ENCODE measurements at regions not wholly inside any gene's neighbourhood (a gene's known extent, or its start where the extent isn't known, plus 50 kb on each side); places are given as distances from the start of the nearest gene placed in this dataset.

DNA sequence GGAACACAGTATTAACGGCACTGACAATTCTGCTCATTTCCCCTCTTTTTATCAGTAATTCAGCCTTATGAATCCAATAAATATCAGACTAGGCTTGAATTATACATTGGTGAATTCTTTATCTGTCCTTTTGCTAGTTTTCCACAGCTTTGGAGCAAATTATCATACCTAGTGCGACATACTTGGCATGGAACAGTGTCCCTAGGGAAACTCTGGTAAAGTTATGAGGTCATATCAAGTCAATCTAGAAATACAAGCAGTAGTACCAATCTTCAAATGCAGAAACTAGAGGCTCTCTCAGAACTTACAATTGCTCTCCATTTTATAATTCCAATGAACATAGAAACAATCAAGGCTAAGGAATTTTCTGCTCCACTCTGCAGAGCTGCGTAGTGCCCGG lies 449.3 kb upstream of the NPVF start:
- H3K4me3 ChIP-seq (ENCODE audit: low read depth, low read length): no peak overlapping the region
- TF ChIP-seq, protein P1, sequence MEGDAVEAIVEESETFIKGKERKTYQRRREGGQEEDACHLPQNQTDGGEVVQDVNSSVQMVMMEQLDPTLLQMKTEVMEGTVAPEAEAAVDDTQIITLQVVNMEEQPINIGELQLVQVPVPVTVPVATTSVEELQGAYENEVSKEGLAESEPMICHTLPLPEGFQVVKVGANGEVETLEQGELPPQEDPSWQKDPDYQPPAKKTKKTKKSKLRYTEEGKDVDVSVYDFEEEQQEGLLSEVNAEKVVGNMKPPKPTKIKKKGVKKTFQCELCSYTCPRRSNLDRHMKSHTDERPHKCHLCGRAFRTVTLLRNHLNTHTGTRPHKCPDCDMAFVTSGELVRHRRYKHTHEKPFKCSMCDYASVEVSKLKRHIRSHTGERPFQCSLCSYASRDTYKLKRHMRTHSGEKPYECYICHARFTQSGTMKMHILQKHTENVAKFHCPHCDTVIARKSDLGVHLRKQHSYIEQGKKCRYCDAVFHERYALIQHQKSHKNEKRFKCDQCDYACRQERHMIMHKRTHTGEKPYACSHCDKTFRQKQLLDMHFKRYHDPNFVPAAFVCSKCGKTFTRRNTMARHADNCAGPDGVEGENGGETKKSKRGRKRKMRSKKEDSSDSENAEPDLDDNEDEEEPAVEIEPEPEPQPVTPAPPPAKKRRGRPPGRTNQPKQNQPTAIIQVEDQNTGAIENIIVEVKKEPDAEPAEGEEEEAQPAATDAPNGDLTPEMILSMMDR (conservative IDR thresholded peaks at IDR 0.05; ENCODE audit: low read depth, low read length): no peak
- no peak for DNase-seq (ENCODE audit: low read depth)

DNA sequence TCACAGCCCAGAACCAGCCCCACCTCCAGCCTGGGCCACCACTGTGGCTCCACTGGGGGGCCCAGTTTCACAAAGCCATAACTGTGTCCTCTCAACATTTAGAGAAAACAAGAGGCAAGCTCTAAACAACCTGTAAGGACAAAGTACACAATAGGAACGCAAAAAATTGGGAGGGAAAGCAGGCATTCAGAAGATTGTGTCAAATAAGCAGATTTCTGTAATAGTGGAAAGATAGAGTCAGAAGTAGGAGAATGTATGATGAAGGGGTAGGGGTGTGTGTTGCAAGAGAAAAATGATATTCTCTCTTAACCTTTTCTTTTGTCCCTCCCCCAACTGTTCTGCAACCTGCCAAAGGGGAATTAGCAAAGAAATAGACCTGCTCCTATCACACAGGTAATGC lies 449.9 kb upstream of the NPVF start:
- no peak overlapping the region for H3K4me3 ChIP-seq (ENCODE audit: low read depth, low read length)
- DNase-seq (ENCODE audit: low read depth): no peak
- TF ChIP-seq, protein P1 (conservative IDR thresholded peaks at IDR 0.05; ENCODE audit: low read depth, low read length): no peak

DNA sequence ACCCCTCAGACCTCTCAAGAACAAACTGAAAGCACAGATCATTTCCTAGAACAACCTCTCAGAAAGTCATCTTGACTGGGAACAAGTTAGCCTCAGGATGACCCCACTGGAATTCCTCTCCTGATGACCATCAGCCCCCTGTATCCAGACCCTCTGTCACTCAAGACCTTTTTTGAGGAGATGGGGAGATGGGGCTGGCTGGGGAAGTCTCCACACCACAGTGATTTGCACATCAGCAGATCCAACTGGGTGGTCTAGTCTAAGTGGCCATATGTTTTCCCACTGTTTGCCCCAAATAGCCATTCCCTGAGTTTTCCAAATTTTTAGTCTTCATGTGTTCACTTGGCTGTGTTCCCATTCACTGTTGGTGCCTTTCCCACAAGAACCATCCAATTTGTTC lies 452.4 kb upstream of the NPVF start:
- no peak overlapping the region for H3K4me3 ChIP-seq (ENCODE audit: low read depth, low read length)
- TF ChIP-seq, protein P1 (conservative IDR thresholded peaks at IDR 0.05; ENCODE audit: low read depth, low read length): no peak
- DNase-seq (ENCODE audit: low read depth): no peak

DNA sequence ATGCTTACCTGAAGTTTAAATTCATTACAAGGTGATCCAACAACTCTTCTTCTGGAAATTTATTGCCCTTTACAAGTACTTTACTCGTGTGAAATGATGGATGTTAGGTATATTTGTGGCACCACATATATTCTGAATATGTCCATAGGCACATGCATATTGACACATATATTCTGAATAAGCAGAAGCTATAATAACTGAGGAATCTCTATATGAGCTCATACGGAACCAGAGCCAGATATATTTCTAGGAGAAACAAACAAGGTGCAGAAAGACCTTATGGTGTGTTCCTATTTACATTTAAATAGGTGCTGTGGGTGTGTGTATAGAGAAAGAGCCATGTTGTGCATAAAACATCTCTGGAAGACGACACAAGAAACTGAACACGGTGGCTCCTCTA lies 456.1 kb upstream of the NPVF start:
- no peak overlapping the region for H3K4me3 ChIP-seq (ENCODE audit: low read depth, low read length)
- DNase-seq (ENCODE audit: low read depth): no peak
- TF ChIP-seq, protein P1 (conservative IDR thresholded peaks at IDR 0.05; ENCODE audit: low read depth, low read length): no peak

DNA sequence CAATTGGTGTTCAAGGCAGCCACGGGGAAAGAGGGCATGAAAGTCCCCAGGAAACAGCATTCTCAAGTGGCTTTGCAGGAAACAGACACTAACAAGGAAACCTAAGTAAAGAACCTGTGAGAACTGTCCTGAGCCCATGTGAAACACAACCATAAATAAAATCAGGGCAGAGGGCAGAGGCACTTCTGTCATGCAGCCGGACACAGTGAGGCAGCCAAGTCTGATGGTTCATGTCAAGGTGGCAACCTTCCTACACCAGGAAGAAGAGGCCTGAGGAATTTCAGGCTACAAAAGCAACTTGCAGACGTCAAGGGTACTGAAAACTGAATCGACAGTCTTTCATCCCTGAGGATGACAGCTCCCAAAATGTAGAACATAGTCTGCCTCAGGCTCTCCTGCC lies 458.2 kb upstream of the NPVF start:
- no peak for DNase-seq (ENCODE audit: low read depth)
- no peak overlapping the region for H3K4me3 ChIP-seq (ENCODE audit: low read depth, low read length)
- TF ChIP-seq, protein P1 (conservative IDR thresholded peaks at IDR 0.05; ENCODE audit: low read depth, low read length): no peak

DNA sequence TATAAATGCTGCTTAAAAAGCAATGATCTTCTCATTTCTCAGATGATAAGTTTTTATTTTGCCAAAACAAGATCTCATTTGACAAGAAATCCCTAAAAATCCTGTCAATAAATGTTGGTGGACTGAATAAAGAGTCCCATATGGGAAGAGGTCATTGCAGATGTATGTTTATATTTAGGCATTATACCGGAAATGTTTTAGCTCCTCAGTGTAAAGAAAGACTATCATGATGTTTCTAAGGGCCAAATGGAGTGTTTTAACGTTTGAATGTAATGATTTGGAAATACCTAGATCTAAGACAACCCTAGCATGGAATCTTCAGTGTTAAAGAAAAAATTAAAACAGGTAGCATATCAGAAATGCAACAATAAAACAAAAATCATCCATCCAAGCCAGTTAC lies 457.8 kb upstream of the NFE2L3 start:
- no peak overlapping the region for H3K4me3 ChIP-seq (ENCODE audit: low read depth, low read length)
- TF ChIP-seq, protein P1 (conservative IDR thresholded peaks at IDR 0.05; ENCODE audit: low read depth, low read length): no peak
- DNase-seq (ENCODE audit: low read depth): no peak

DNA sequence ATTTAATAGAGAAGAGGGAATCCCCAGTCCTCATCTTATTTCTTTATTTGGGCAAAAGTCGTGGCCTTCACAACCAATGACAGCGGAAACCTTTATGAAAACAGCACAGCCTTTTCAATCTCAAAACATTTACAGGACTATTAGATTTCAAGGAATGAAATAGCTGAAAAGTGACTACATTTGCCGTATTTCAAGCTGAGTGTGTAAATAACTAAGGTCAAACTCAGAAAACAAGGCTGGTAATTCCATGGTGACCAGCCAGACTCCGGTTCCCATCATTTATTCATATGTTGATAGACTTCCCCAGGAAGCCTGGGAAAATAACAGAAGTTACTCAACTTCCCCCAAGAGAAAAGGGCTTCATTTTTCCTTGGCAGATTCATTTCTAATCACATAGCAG lies 457.3 kb upstream of the NFE2L3 start:
- peak; percentile 33 for DNase-seq (ENCODE audit: low read depth)
- TF ChIP-seq, protein P1 (conservative IDR thresholded peaks at IDR 0.05; ENCODE audit: low read depth, low read length): no peak

More for the DNA sequence above, 457.3 kb upstream of the NFE2L3 start:
- no peak overlapping the region for H3K4me3 ChIP-seq (ENCODE audit: low read depth, low read length)

Data from choroid plexus epithelial cell (primary cell).